ENCODE measurements at regions not wholly inside any gene's neighbourhood (a gene's known extent, or its start where the extent isn't known, plus 50 kb on each side); places are given as distances from the start of the nearest gene placed in this dataset.

DNA sequence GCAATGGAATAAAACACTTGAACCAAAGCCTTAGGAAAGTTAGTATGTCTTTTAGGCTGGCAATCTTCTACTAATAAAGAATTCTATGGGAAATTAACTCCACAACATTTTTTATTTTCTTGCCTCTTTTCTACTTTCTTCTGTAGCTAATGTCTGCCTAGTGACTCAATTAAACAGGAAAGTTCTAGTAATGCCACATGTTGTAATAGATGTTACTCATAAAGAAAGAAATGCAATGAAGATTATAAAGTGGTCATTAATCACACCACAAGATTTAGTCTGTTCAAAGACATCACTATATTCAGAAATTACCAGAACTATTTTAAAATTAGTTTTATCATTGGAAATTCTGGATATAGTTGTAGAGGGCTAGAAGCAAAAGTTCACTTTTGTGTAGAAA lies 329.7 kb downstream of the SI start:
- Histone ChIP-seq H2AFZ (ENCODE audit: low read depth) (no peak overlapping the region), H3K9ac (no peak overlapping the region), H3K9me2 (no peaks in the 10 kb centered on the region), H3K27me3 (ENCODE audit: insufficient read depth) (no peaks in the 10 kb centered on the region), H3K9me3 (no peaks in the 10 kb centered on the region), H4K20me1 (ENCODE audit: insufficient read depth) (no peaks in the 10 kb centered on the region), H3K27ac (ENCODE audit: low read depth in 2 of 2, low read length in 1 of 2) (no peak overlapping the region), H3K36me3 (replicated peaks in 1 of 2; ENCODE audit: control insufficient read depth in 1 of 2, insufficient read depth in 2 of 2, low read length in 1 of 2) (no peaks in the 10 kb centered on the region), H3K4me1 (ENCODE audit: control insufficient read depth in 1 of 2, insufficient read depth in 2 of 2, low read depth in 1 of 2, low read length in 1 of 2) (no peaks in the 10 kb centered on the region), H3K79me2 (ENCODE audit: insufficient read depth) (no peaks in the 10 kb centered on the region), H3K4me3 (ENCODE audit: low read depth in 2 of 2, low read length in 1 of 2) (no peak overlapping the region), H3F3A (replicated peaks; ENCODE audit: insufficient read depth) (no peaks in the 10 kb centered on the region), H3K4me2 (no peak overlapping the region)
- TF ChIP-seq TAF1 (IDR thresholded peaks at IDR 0.05; ENCODE audit: borderline replicate concordance, low read depth, low read length) (no peak), NRF1 (IDR thresholded peaks at IDR 0.05; ENCODE audit: low read depth, low read length) (no peak), JUND (IDR thresholded peaks at IDR 0.05) (no peak)
- CTCF ChIA-PET, result no interaction called here
- POLR2A ChIA-PET, result no interaction called here
- no peak for DNase-seq

DNA sequence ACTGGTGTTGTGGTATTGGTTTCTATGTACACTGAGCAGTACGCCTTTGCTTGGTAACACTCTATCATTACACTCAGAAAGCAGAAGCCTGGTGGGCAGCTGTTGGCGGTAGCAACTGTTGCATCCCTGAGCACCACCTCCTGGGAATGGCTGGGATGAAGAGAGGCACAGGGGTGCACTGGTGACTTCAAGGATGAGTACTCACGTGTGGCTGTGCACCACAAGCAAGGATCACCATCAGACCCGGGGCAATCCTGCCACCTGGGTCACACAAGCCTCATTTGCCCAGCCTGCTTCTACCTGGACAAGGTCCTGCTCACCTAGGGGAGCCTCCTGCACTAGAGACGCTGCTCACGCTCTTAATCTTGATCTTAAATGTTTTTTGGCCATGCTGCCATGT lies 336.4 kb downstream of the SI start:
- Histone ChIP-seq H4K20me1 (ENCODE audit: insufficient read depth) (no peaks in the 10 kb centered on the region), H3K27ac (ENCODE audit: low read depth in 2 of 2, low read length in 1 of 2) (no peak overlapping the region), H3K9me2 (no peaks in the 10 kb centered on the region), H2AFZ (ENCODE audit: low read depth) (no peak overlapping the region), H3K4me2 (no peak overlapping the region), H3K27me3 (ENCODE audit: insufficient read depth) (no peaks in the 10 kb centered on the region), H3K36me3 (replicated peaks in 1 of 2; ENCODE audit: control insufficient read depth in 1 of 2, insufficient read depth in 2 of 2, low read length in 1 of 2) (no peaks in the 10 kb centered on the region), H3K4me1 (ENCODE audit: control insufficient read depth in 1 of 2, insufficient read depth in 2 of 2, low read depth in 1 of 2, low read length in 1 of 2) (no peaks in the 10 kb centered on the region), H3F3A (replicated peaks; ENCODE audit: insufficient read depth) (no peaks in the 10 kb centered on the region), H3K4me3 (ENCODE audit: low read depth in 2 of 2, low read length in 1 of 2) (no peak overlapping the region), H3K9ac (no peak overlapping the region), H3K9me3 (no peaks in the 10 kb centered on the region), H3K79me2 (ENCODE audit: insufficient read depth) (no peaks in the 10 kb centered on the region)
- 30% methylated on average over 5 of the region's 6 CpGs for WGBS (ENCODE audit: low lambda C conversion rate)
- no peak for TF ChIP-seq TCF12 (IDR thresholded peaks at IDR 0.05)
- TF ChIP-seq, protein P1, sequence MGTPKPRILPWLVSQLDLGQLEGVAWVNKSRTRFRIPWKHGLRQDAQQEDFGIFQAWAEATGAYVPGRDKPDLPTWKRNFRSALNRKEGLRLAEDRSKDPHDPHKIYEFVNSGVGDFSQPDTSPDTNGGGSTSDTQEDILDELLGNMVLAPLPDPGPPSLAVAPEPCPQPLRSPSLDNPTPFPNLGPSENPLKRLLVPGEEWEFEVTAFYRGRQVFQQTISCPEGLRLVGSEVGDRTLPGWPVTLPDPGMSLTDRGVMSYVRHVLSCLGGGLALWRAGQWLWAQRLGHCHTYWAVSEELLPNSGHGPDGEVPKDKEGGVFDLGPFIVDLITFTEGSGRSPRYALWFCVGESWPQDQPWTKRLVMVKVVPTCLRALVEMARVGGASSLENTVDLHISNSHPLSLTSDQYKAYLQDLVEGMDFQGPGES (IDR thresholded peaks at IDR 0.05; ENCODE audit: low read depth, low read length), result no peak
- no peak for TF ChIP-seq POLR2AphosphoS5 (IDR thresholded peaks at IDR 0.05; ENCODE audit: low read depth, low read length)
- TF ChIP-seq GABPA (IDR thresholded peaks at IDR 0.05; ENCODE audit: low read depth), result no peak
- no peak for TF ChIP-seq TAF1 (IDR thresholded peaks at IDR 0.05; ENCODE audit: borderline replicate concordance, low read depth, low read length)
- TF ChIP-seq YY1 (IDR thresholded peaks at IDR 0.05; ENCODE audit: low read depth), result no peak
- TF ChIP-seq MXI1 (IDR thresholded peaks at IDR 0.05; ENCODE audit: low read depth, low read length), result no peak
- TF ChIP-seq SIN3A (IDR thresholded peaks at IDR 0.05; ENCODE audit: borderline replicate concordance, low read depth, low read length), result no peak
- TF ChIP-seq, protein P2, sequence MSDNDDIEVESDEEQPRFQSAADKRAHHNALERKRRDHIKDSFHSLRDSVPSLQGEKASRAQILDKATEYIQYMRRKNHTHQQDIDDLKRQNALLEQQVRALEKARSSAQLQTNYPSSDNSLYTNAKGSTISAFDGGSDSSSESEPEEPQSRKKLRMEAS (IDR thresholded peaks at IDR 0.05; ENCODE audit: low read depth), result no peak
- TF ChIP-seq, protein P3, sequence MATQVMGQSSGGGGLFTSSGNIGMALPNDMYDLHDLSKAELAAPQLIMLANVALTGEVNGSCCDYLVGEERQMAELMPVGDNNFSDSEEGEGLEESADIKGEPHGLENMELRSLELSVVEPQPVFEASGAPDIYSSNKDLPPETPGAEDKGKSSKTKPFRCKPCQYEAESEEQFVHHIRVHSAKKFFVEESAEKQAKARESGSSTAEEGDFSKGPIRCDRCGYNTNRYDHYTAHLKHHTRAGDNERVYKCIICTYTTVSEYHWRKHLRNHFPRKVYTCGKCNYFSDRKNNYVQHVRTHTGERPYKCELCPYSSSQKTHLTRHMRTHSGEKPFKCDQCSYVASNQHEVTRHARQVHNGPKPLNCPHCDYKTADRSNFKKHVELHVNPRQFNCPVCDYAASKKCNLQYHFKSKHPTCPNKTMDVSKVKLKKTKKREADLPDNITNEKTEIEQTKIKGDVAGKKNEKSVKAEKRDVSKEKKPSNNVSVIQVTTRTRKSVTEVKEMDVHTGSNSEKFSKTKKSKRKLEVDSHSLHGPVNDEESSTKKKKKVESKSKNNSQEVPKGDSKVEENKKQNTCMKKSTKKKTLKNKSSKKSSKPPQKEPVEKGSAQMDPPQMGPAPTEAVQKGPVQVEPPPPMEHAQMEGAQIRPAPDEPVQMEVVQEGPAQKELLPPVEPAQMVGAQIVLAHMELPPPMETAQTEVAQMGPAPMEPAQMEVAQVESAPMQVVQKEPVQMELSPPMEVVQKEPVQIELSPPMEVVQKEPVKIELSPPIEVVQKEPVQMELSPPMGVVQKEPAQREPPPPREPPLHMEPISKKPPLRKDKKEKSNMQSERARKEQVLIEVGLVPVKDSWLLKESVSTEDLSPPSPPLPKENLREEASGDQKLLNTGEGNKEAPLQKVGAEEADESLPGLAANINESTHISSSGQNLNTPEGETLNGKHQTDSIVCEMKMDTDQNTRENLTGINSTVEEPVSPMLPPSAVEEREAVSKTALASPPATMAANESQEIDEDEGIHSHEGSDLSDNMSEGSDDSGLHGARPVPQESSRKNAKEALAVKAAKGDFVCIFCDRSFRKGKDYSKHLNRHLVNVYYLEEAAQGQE (IDR thresholded peaks at IDR 0.05; ENCODE audit: low read depth, low read length), result no peak
- TF ChIP-seq, protein P4, sequence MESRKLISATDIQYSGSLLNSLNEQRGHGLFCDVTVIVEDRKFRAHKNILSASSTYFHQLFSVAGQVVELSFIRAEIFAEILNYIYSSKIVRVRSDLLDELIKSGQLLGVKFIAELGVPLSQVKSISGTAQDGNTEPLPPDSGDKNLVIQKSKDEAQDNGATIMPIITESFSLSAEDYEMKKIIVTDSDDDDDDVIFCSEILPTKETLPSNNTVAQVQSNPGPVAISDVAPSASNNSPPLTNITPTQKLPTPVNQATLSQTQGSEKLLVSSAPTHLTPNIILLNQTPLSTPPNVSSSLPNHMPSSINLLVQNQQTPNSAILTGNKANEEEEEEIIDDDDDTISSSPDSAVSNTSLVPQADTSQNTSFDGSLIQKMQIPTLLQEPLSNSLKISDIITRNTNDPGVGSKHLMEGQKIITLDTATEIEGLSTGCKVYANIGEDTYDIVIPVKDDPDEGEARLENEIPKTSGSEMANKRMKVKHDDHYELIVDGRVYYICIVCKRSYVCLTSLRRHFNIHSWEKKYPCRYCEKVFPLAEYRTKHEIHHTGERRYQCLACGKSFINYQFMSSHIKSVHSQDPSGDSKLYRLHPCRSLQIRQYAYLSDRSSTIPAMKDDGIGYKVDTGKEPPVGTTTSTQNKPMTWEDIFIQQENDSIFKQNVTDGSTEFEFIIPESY (IDR thresholded peaks at IDR 0.05; ENCODE audit: borderline replicate concordance, low read depth), result no peak
- no peak for TF ChIP-seq NRF1 (IDR thresholded peaks at IDR 0.05; ENCODE audit: low read depth, low read length)
- TF ChIP-seq, protein P5, sequence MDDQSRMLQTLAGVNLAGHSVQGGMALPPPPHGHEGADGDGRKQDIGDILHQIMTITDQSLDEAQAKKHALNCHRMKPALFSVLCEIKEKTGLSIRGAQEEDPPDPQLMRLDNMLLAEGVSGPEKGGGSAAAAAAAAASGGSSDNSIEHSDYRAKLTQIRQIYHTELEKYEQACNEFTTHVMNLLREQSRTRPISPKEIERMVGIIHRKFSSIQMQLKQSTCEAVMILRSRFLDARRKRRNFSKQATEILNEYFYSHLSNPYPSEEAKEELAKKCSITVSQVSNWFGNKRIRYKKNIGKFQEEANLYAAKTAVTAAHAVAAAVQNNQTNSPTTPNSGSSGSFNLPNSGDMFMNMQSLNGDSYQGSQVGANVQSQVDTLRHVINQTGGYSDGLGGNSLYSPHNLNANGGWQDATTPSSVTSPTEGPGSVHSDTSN (IDR thresholded peaks at IDR 0.05), result no peak
- no peak for TF ChIP-seq EZH2phosphoT487 (IDR thresholded peaks at IDR 0.05; ENCODE audit: borderline replicate concordance, low read depth)
- ChIA-PET CTCF (no interaction called here), POLR2A (no interaction called here)
- DNase-seq, result no peak

Data from SK-N-SH (cell line).